C4-2B (cell line): ENCODE measurements at regions not wholly inside any gene's neighbourhood (a gene's known extent, or its start where the extent isn't known, plus 50 kb on each side); places are given as distances from the start of the nearest gene placed in this dataset.

Experiments used
- CTCF ChIP-seq: fragments of 450-650 bp; conservative IDR thresholded peaks from 2 replicates; pipeline ENCODE4 v1.5.1; 2017; ENCODE audit warnings: mild to moderate bottlenecking
- ZFX ChIP-seq: fragments of 450-650 bp; IDR thresholded peaks from 2 replicates; pipeline ENCODE4 v1.6.1; 2017

GRCh38 chr4:176469546-176469945 is 149.8 kb downstream of the SPCS3 start:
- TF ChIP-seq ZFX (no peak), CTCF (no peak)
